Activated CD4-positive, alpha-beta memory T cell treated with anti-CD3 and anti-CD28 coated beads for 36 hours (primary cell): ENCODE measurements at regions not wholly inside any gene's neighbourhood (a gene's known extent, or its start where the extent isn't known, plus 50 kb on each side); places are given as distances from the start of the nearest gene placed in this dataset.
"Not testable (repeated sequence)": the region's sequence is repeated elsewhere in the genome, so short reads cannot be mapped to it uniquely, and the experiment has no call there.

Experiments
- CTCF ChIA-PET: fragments of 350-600 bp; sonication (Branson Sonifier 250); formaldehyde crosslinking; loops from one replicate; lab custom pipeline; 2021; ENCODE audit warnings: antibody characterized with exemption, inconsistent platforms; lab: Charles Lee
- POLR2A ChIA-PET: fragments of 350-600 bp; sonication (Branson Sonifier 250); formaldehyde crosslinking; loops from one replicate; lab custom pipeline; 2021; ENCODE audit warnings: antibody characterized with exemption; lab: Charles Lee
- DNase-seq: peaks from one replicate; pipeline ENCODE4 v3.0.0-alpha.2; 2020
- H3K27ac Mint-ChIP-seq: one replicate; pipeline ENCODE4 v1.8.0; 2021; ENCODE audit warnings: mixed read lengths
- H3K27me3 Mint-ChIP-seq: one replicate; pipeline ENCODE4 v1.8.0; 2021; ENCODE audit warnings: mixed read lengths
- H3K36me3 Mint-ChIP-seq: one replicate; pipeline ENCODE4 v1.8.0; 2021; ENCODE audit warnings: mixed read lengths
- H3K4me1 Mint-ChIP-seq: one replicate; pipeline ENCODE4 v1.8.0; 2021; ENCODE audit warnings: low read depth, mixed read lengths
- H3K4me3 Mint-ChIP-seq: one replicate; pipeline ENCODE4 v1.8.0; 2021; ENCODE audit warnings: mild to moderate bottlenecking, mixed read lengths
- H3K9me3 Mint-ChIP-seq: one replicate; pipeline ENCODE4 v1.8.0; 2021; ENCODE audit warnings: mixed read lengths
- intact Hi-C: fragments of 100-400 bp; cut with micrococcal nuclease; formaldehyde crosslinking; loops from one replicate; pipeline ENCODE4 v1.15.1; 2023

- intact Hi-C loops = no loop called here
- Mint-ChIP-seq H3K27me3 (peaks cover 46% of the 10 kb centered on the region), H3K36me3 (no peaks in the 10 kb centered on the region), H3K9me3 (no peaks in the 10 kb centered on the region), H3K4me1 (peaks cover 12% of the 10 kb centered on the region), H3K4me3 (no peak overlapping the region), H3K27ac (no peak overlapping the region)
- ChIA-PET POLR2A (no interaction called here), CTCF (no interaction called here)
- no peak for DNase-seq
Observed at GRCh38 chr2:143934626-143935481, 585.1 kb downstream of the ZEB2 start.

GRCh38 chr2:143933946-143934569 lies 585.9 kb downstream of the ZEB2 start:
- no peaks in the 10 kb centered on the region for H3K9me3 Mint-ChIP-seq
- H3K4me1 Mint-ChIP-seq = peaks cover 12% of the 10 kb centered on the region
- no peaks in the 10 kb centered on the region for H3K36me3 Mint-ChIP-seq
- ChIA-PET POLR2A (no interaction called here), CTCF (no interaction called here)
- no peak for DNase-seq
- peaks cover 43% of the 10 kb centered on the region for H3K27me3 Mint-ChIP-seq
- H3K4me3 Mint-ChIP-seq = no peak overlapping the region
- no peak overlapping the region for H3K27ac Mint-ChIP-seq
- intact Hi-C loops = no loop called here

- no peaks in the 10 kb centered on the region for H3K9me3 Mint-ChIP-seq
- peaks cover 37% of the 10 kb centered on the region for H3K27me3 Mint-ChIP-seq
- H3K36me3 Mint-ChIP-seq = no peaks in the 10 kb centered on the region
- H3K4me1 Mint-ChIP-seq = no peaks in the 10 kb centered on the region
- no peak overlapping the region for H3K27ac Mint-ChIP-seq
- no peak for DNase-seq
- no peak overlapping the region for H3K4me3 Mint-ChIP-seq
- CTCF ChIA-PET = no interaction called here
- POLR2A ChIA-PET = no interaction called here
- intact Hi-C loops = no loop called here
Observed at GRCh38 chr2:143930891-143931290, 589.0 kb downstream of the ZEB2 start.

- Mint-ChIP-seq H3K4me3 (no peak overlapping the region), H3K27me3 (peaks cover 28% of the 10 kb centered on the region)
- intact Hi-C loops = no loop called here
Observed at GRCh38 chr2:143928613-143929012, 591.3 kb downstream of the ZEB2 start.

GRCh38 chr2:143928184-143928583 lies 591.7 kb downstream of the ZEB2 start:
- H3K27ac Mint-ChIP-seq = no peak overlapping the region
- ChIA-PET POLR2A (no interaction called here), CTCF (no interaction called here)
- no peaks in the 10 kb centered on the region for H3K9me3 Mint-ChIP-seq
- no peak for DNase-seq
- peaks cover 28% of the 10 kb centered on the region for H3K27me3 Mint-ChIP-seq
- no peak overlapping the region for H3K4me3 Mint-ChIP-seq
- intact Hi-C loops = no loop called here
- H3K4me1 Mint-ChIP-seq = no peaks in the 10 kb centered on the region
- H3K36me3 Mint-ChIP-seq = no peaks in the 10 kb centered on the region

More at GRCh38 chr2:143928613-143929012, 591.3 kb downstream of the ZEB2 start:
- Mint-ChIP-seq H3K27ac (no peak overlapping the region), H3K9me3 (no peaks in the 10 kb centered on the region), H3K36me3 (no peaks in the 10 kb centered on the region), H3K4me1 (no peaks in the 10 kb centered on the region)
- ChIA-PET CTCF (no interaction called here), POLR2A (no interaction called here)
- DNase-seq = no peak

GRCh38 chr2:143926736-143927135 lies 593.2 kb downstream of the ZEB2 start:
- no peak overlapping the region for H3K4me3 Mint-ChIP-seq
- no peaks in the 10 kb centered on the region for H3K4me1 Mint-ChIP-seq
- POLR2A ChIA-PET = no interaction called here
- H3K36me3 Mint-ChIP-seq = no peaks in the 10 kb centered on the region
- CTCF ChIA-PET = no interaction called here
- no peaks in the 10 kb centered on the region for H3K9me3 Mint-ChIP-seq
- intact Hi-C loops = no loop called here
- DNase-seq = no peak
- peaks cover 21% of the 10 kb centered on the region for H3K27me3 Mint-ChIP-seq
- H3K27ac Mint-ChIP-seq = no peak overlapping the region

- H3K36me3 Mint-ChIP-seq, H3K27me3 Mint-ChIP-seq, POLR2A ChIA-PET, intact Hi-C loops, DNase-seq, H3K27ac Mint-ChIP-seq, H3K4me3 Mint-ChIP-seq, CTCF ChIA-PET, H3K4me1 Mint-ChIP-seq: not testable (repeated sequence)
- H3K9me3 Mint-ChIP-seq = peaks cover 26% of the 10 kb centered on the region
Observed at GRCh38 chr2:143922261-143922830, 597.6 kb downstream of the ZEB2 start.

GRCh38 chr2:143918465-143918989 lies 601.4 kb downstream of the ZEB2 start:
- ChIA-PET CTCF (no interaction called here), POLR2A (no interaction called here)
- Mint-ChIP-seq H3K9me3 (peaks cover 27% of the 10 kb centered on the region), H3K27ac (no peak overlapping the region), H3K27me3 (no peaks in the 10 kb centered on the region), H3K36me3 (peaks cover 5% of the 10 kb centered on the region), H3K4me1 (no peaks in the 10 kb centered on the region), H3K4me3 (no peak overlapping the region)
- intact Hi-C loops = no loop called here
- DNase-seq = no peak

GRCh38 chr2:143916781-143917180 lies 603.1 kb downstream of the ZEB2 start:
- intact Hi-C loops = no loop called here
- H3K4me1 Mint-ChIP-seq = no peaks in the 10 kb centered on the region
- CTCF ChIA-PET = no interaction called here
- POLR2A ChIA-PET = no interaction called here
- no peak overlapping the region for H3K4me3 Mint-ChIP-seq
- no peaks in the 10 kb centered on the region for H3K27me3 Mint-ChIP-seq
- no peak overlapping the region for H3K27ac Mint-ChIP-seq
- peaks cover 5% of the 10 kb centered on the region for H3K36me3 Mint-ChIP-seq
- DNase-seq = no peak
- peaks cover 27% of the 10 kb centered on the region for H3K9me3 Mint-ChIP-seq

- Mint-ChIP-seq H3K36me3 (no peaks in the 10 kb centered on the region), H3K4me3 (no peak overlapping the region), H3K9me3 (no peaks in the 10 kb centered on the region), H3K27ac (no peak overlapping the region), H3K27me3 (peaks cover 2% of the 10 kb centered on the region), H3K4me1 (no peaks in the 10 kb centered on the region)
- CTCF ChIA-PET = no interaction called here
- POLR2A ChIA-PET = no interaction called here
- intact Hi-C loops = no loop called here
- no peak for DNase-seq
Observed at GRCh38 chr2:143909577-143910353, 610.2 kb downstream of the ZEB2 start.

GRCh38 chr2:143908843-143909242 lies 611.1 kb downstream of the ZEB2 start:
- CTCF ChIA-PET = no interaction called here
- Mint-ChIP-seq H3K36me3 (no peaks in the 10 kb centered on the region), H3K9me3 (no peaks in the 10 kb centered on the region), H3K27me3 (peaks cover 2% of the 10 kb centered on the region), H3K4me3 (no peak overlapping the region), H3K27ac (no peak overlapping the region), H3K4me1 (no peaks in the 10 kb centered on the region)
- intact Hi-C loops = no loop called here
- DNase-seq = no peak
- POLR2A ChIA-PET = no interaction called here

GRCh38 chr2:143907801-143908200 lies 612.1 kb downstream of the ZEB2 start:
- Mint-ChIP-seq H3K27ac (no peak overlapping the region), H3K9me3 (no peaks in the 10 kb centered on the region), H3K4me3 (no peak overlapping the region), H3K4me1 (peaks cover 2% of the 10 kb centered on the region), H3K36me3 (no peaks in the 10 kb centered on the region), H3K27me3 (peaks cover 2% of the 10 kb centered on the region)
- intact Hi-C loops = no loop called here
- no peak for DNase-seq
- ChIA-PET CTCF (no interaction called here), POLR2A (no interaction called here)
